ENCODE measurements at regions not wholly inside any gene's neighbourhood (a gene's known extent, or its start where the extent isn't known, plus 50 kb on each side); places are given as distances from the start of the nearest gene placed in this dataset.

- no peaks in the 10 kb centered on the region for H3K9me3 Mint-ChIP-seq
- no peaks in the 10 kb centered on the region for H3K4me1 Mint-ChIP-seq (ENCODE audit: low read depth)
- no peak overlapping the region for H3K27ac Mint-ChIP-seq
These were observed 106.5 kb upstream of the GADD45A start for GRCh38 chr1:67578397-67579020.

GRCh38 chr1:67579623-67580394, 105.2 kb upstream of the GADD45A start:
- Mint-ChIP-seq H3K27ac (no peak overlapping the region), H3K9me3 (no peaks in the 10 kb centered on the region), H3K36me3 (ENCODE audit: low read depth) (no peaks in the 10 kb centered on the region), H3K27me3 (ENCODE audit: low read depth) (peaks cover 7% of the 10 kb centered on the region), H3K4me3 (no peak overlapping the region), H3K4me1 (ENCODE audit: low read depth) (no peaks in the 10 kb centered on the region)

More at GRCh38 chr1:67578397-67579020, 106.5 kb upstream of the GADD45A start:
- no peaks in the 10 kb centered on the region for H3K36me3 Mint-ChIP-seq (ENCODE audit: low read depth)
- peaks cover 7% of the 10 kb centered on the region for H3K27me3 Mint-ChIP-seq (ENCODE audit: low read depth)
- H3K4me3 Mint-ChIP-seq: no peak overlapping the region

- Mint-ChIP-seq H3K4me3 (no peak overlapping the region), H3K36me3 (ENCODE audit: low read depth) (no peaks in the 10 kb centered on the region), H3K27ac (no peak overlapping the region), H3K27me3 (ENCODE audit: low read depth) (peaks cover 7% of the 10 kb centered on the region), H3K9me3 (no peaks in the 10 kb centered on the region), H3K4me1 (ENCODE audit: low read depth) (no peaks in the 10 kb centered on the region)
These were observed 104.2 kb upstream of the GADD45A start for GRCh38 chr1:67580691-67581403.

GRCh38 chr1:67582625-67583461, 102.2 kb upstream of the GADD45A start:
- no peaks in the 10 kb centered on the region for H3K9me3 Mint-ChIP-seq
- H3K27me3 Mint-ChIP-seq (ENCODE audit: low read depth): peaks cover 7% of the 10 kb centered on the region
- no peak overlapping the region for H3K4me3 Mint-ChIP-seq
- H3K4me1 Mint-ChIP-seq (ENCODE audit: low read depth): no peaks in the 10 kb centered on the region
- no peak overlapping the region for H3K27ac Mint-ChIP-seq
- H3K36me3 Mint-ChIP-seq (ENCODE audit: low read depth): no peaks in the 10 kb centered on the region

- no peaks in the 10 kb centered on the region for H3K4me1 Mint-ChIP-seq (ENCODE audit: low read depth)
- H3K36me3 Mint-ChIP-seq (ENCODE audit: low read depth): no peaks in the 10 kb centered on the region
- no peak overlapping the region for H3K27ac Mint-ChIP-seq
- H3K4me3 Mint-ChIP-seq: no peak overlapping the region
- H3K27me3 Mint-ChIP-seq (ENCODE audit: low read depth): peaks cover 11% of the 10 kb centered on the region
- no peaks in the 10 kb centered on the region for H3K9me3 Mint-ChIP-seq
These were observed 101.5 kb upstream of the GADD45A start for GRCh38 chr1:67583462-67583950.

- no peak overlapping the region for H3K4me3 Mint-ChIP-seq
- peaks cover 5% of the 10 kb centered on the region for H3K27me3 Mint-ChIP-seq (ENCODE audit: low read depth)
- no peak overlapping the region for H3K27ac Mint-ChIP-seq
- H3K36me3 Mint-ChIP-seq (ENCODE audit: low read depth): no peaks in the 10 kb centered on the region
- no peaks in the 10 kb centered on the region for H3K9me3 Mint-ChIP-seq
- H3K4me1 Mint-ChIP-seq (ENCODE audit: low read depth): no peaks in the 10 kb centered on the region
These were observed 100.1 kb upstream of the GADD45A start for GRCh38 chr1:67584938-67585337.

GRCh38 chr1:67586596-67586995, 98.4 kb upstream of the GADD45A start:
- Mint-ChIP-seq H3K9me3 (no peaks in the 10 kb centered on the region), H3K4me3 (no peak overlapping the region), H3K36me3 (ENCODE audit: low read depth) (no peaks in the 10 kb centered on the region), H3K27me3 (ENCODE audit: low read depth) (peaks cover 5% of the 10 kb centered on the region), H3K27ac (no peak overlapping the region), H3K4me1 (ENCODE audit: low read depth) (no peaks in the 10 kb centered on the region)

- Mint-ChIP-seq H3K4me1 (ENCODE audit: low read depth) (no peaks in the 10 kb centered on the region), H3K36me3 (ENCODE audit: low read depth) (no peaks in the 10 kb centered on the region), H3K27me3 (ENCODE audit: low read depth) (peaks cover 5% of the 10 kb centered on the region), H3K4me3 (no peak overlapping the region), H3K9me3 (no peaks in the 10 kb centered on the region), H3K27ac (no peak overlapping the region)
These were observed 96.7 kb upstream of the GADD45A start for GRCh38 chr1:67588178-67588855.

- Mint-ChIP-seq H3K36me3 (ENCODE audit: low read depth) (no peaks in the 10 kb centered on the region), H3K9me3 (no peaks in the 10 kb centered on the region), H3K4me1 (ENCODE audit: low read depth) (no peaks in the 10 kb centered on the region), H3K4me3 (no peak overlapping the region), H3K27ac (no peak overlapping the region), H3K27me3 (ENCODE audit: low read depth) (peaks cover 5% of the 10 kb centered on the region)
These were observed 95.3 kb upstream of the GADD45A start for GRCh38 chr1:67589519-67590233.

- Mint-ChIP-seq H3K36me3 (ENCODE audit: low read depth) (no peaks in the 10 kb centered on the region), H3K4me1 (ENCODE audit: low read depth) (no peaks in the 10 kb centered on the region), H3K27ac (no peak overlapping the region), H3K4me3 (no peak overlapping the region), H3K27me3 (ENCODE audit: low read depth) (peaks cover 5% of the 10 kb centered on the region), H3K9me3 (no peaks in the 10 kb centered on the region)
These were observed 94.7 kb upstream of the GADD45A start for GRCh38 chr1:67590329-67590728.

- no peaks in the 10 kb centered on the region for H3K27me3 Mint-ChIP-seq (ENCODE audit: low read depth)
- no peaks in the 10 kb centered on the region for H3K4me1 Mint-ChIP-seq (ENCODE audit: low read depth)
- H3K9me3 Mint-ChIP-seq: no peaks in the 10 kb centered on the region
- H3K4me3 Mint-ChIP-seq: no peak overlapping the region
- no peak overlapping the region for H3K27ac Mint-ChIP-seq
- H3K36me3 Mint-ChIP-seq (ENCODE audit: low read depth): no peaks in the 10 kb centered on the region
These were observed 90.2 kb upstream of the GADD45A start for GRCh38 chr1:67594764-67595163.

- Mint-ChIP-seq H3K4me1 (ENCODE audit: low read depth) (no peaks in the 10 kb centered on the region), H3K27ac (no peak overlapping the region), H3K27me3 (ENCODE audit: low read depth) (no peaks in the 10 kb centered on the region), H3K36me3 (ENCODE audit: low read depth) (no peaks in the 10 kb centered on the region), H3K9me3 (no peaks in the 10 kb centered on the region), H3K4me3 (no peak overlapping the region)
These were observed 88.3 kb upstream of the GADD45A start for GRCh38 chr1:67596674-67597073.

GRCh38 chr1:67597336-67597735, 87.7 kb upstream of the GADD45A start:
- no peak overlapping the region for H3K4me3 Mint-ChIP-seq
- no peak overlapping the region for H3K27ac Mint-ChIP-seq
- H3K9me3 Mint-ChIP-seq: no peaks in the 10 kb centered on the region
- no peaks in the 10 kb centered on the region for H3K4me1 Mint-ChIP-seq (ENCODE audit: low read depth)
- no peaks in the 10 kb centered on the region for H3K36me3 Mint-ChIP-seq (ENCODE audit: low read depth)
- H3K27me3 Mint-ChIP-seq (ENCODE audit: low read depth): peaks cover 4% of the 10 kb centered on the region

Data from T-helper 1 cell treated with Interleukin-12 subunit alpha and Interleukin-12 subunit beta and Interleukin-4 antibody, amounts not matched to agents 30 μg/mL and 1 μg/mL, for 36 hours (primary cell).